Caco-2 (cell line): ENCODE measurements at regions not wholly inside any gene's neighbourhood (a gene's known extent, or its start where the extent isn't known, plus 50 kb on each side); places are given as distances from the start of the nearest gene placed in this dataset.

Experiments used
- BruUV-seq: library from RNA; stranded (reverse); fragments of 400-500 nt; replicated peaks from 2 replicates; lab custom pipeline; 2021; lab: Mats Ljungman, UMichigan
- CTCF ChIA-PET: fragments of 300-600 bp; sonication (Branson Sonifier 250); formaldehyde crosslinking; loops from one replicate; lab custom pipeline; 2022; ENCODE audit warnings: antibody characterized with exemption; lab: Charles Lee
- POLR2A ChIA-PET: fragments of 300-600 bp; sonication (Branson Sonifier 250); formaldehyde crosslinking; loops from one replicate; lab custom pipeline; 2022; ENCODE audit warnings: antibody characterized with exemption; lab: Charles Lee
- DNase-seq, 2 experiments: peaks; one replicate each; pipeline versions ENCODE4 v3.0.0 to v3.0.0-alpha.2; 2020 to 2022
- H3K27me3 ChIP-seq: replicated peaks from 2 replicates; pipeline ENCODE4 v1.6.0; 2011; ENCODE audit warnings: low read length; ENCODE audit not compliant: control insufficient read depth, insufficient read depth
- H3K36me3 ChIP-seq: 2 replicates; pipeline ENCODE4 v1.5.1; 2011; ENCODE audit warnings: low read length; ENCODE audit not compliant: control insufficient read depth, insufficient read depth
- H3K4me1 ChIP-seq: fragments of 250-450 bp; sonication (Bioruptor Pico); 2 replicates; pipeline ENCODE4 v1.5.1; 2020; ENCODE audit warnings: mild to moderate bottlenecking
- H3K4me3 ChIP-seq: 2 replicates; pipeline ENCODE4 v1.5.1; 2011; ENCODE audit warnings: low read depth, mild to moderate bottlenecking, control low read depth, low read length
- H3K9me3 ChIP-seq: fragments of 250-450 bp; sonication (Bioruptor Pico); 2 replicates; pipeline ENCODE4 v1.5.1; 2020; ENCODE audit warnings: mild to moderate bottlenecking, moderate library complexity
- H3K27ac Mint-ChIP-seq: one replicate; pipeline ENCODE4 v1.8.0; 2022; ENCODE audit warnings: mixed read lengths; ENCODE audit not compliant: unreplicated experiment
- H3K27me3 Mint-ChIP-seq: one replicate; pipeline ENCODE4 v1.8.0; 2022; ENCODE audit warnings: mixed read lengths; ENCODE audit not compliant: insufficient read depth, unreplicated experiment
- H3K36me3 Mint-ChIP-seq: one replicate; pipeline ENCODE4 v1.8.0; 2022; ENCODE audit warnings: mild to moderate bottlenecking, mixed read lengths; ENCODE audit not compliant: insufficient read depth, unreplicated experiment
- H3K4me1 Mint-ChIP-seq: one replicate; pipeline ENCODE4 v1.8.0; 2022; ENCODE audit warnings: low read depth, mixed read lengths; ENCODE audit not compliant: unreplicated experiment
- H3K4me3 Mint-ChIP-seq: one replicate; pipeline ENCODE4 v1.8.0; 2022; ENCODE audit warnings: mild to moderate bottlenecking, moderate library complexity, mixed read lengths; ENCODE audit not compliant: unreplicated experiment
- H3K9me3 Mint-ChIP-seq: one replicate; pipeline ENCODE4 v1.8.0; 2022; ENCODE audit warnings: mixed read lengths; ENCODE audit not compliant: unreplicated experiment
- CTCF ChIP-seq, 2 experiments: fragments of 200-600 bp in 1 of 2; IDR thresholded peaks; 1 replicate in 1 of 2; 2 replicates in 1 of 2; pipeline versions ENCODE4 v1.5.1 to v1.8.0; 2011 to 2022; ENCODE audit warnings: antibody characterized with exemption in 1 of 2, control low read depth in 1 of 2, inconsistent platforms in 1 of 2, low read depth in 1 of 2, low read length in 1 of 2, mild to moderate bottlenecking in 1 of 2, moderate library complexity in 1 of 2; ENCODE audit not compliant: insufficient read depth in 1 of 2, severe bottlenecking in 1 of 2, unreplicated experiment in 1 of 2
- intact Hi-C: fragments of 100-400 bp; cut with micrococcal nuclease; formaldehyde crosslinking; loops from one replicate; pipeline ENCODE4 v1.10.0; 2022; ENCODE audit not compliant: unreplicated experiment

GRCh38 chr9:23603311-23603710 lies 222.7 kb downstream of the ELAVL2 start:
- no peaks in the 10 kb centered on the region for H3K9me3 Mint-ChIP-seq
- H3K36me3 ChIP-seq, result no peaks in the 10 kb centered on the region
- H3K4me3 Mint-ChIP-seq, result no peak overlapping the region
- H3K27me3 Mint-ChIP-seq, result no peaks in the 10 kb centered on the region
- H3K4me3 ChIP-seq, result no peak overlapping the region
- TF ChIP-seq CTCF (IDR thresholded peaks at IDR 0.05; ENCODE audit: insufficient read depth in 1 of 2, low read depth in 1 of 2, low read length in 1 of 2, severe bottlenecking in 1 of 2, unreplicated experiment in 1 of 2), result no peak
- DNase-seq, result no peak
- intact Hi-C loops, result no loop called here
- no peaks in the 10 kb centered on the region for H3K4me1 Mint-ChIP-seq
- H3K4me1 ChIP-seq, result no peaks in the 10 kb centered on the region
- H3K36me3 Mint-ChIP-seq, result no peaks in the 10 kb centered on the region
- no peaks in the 10 kb centered on the region for H3K9me3 ChIP-seq
- BruUV-seq, result no TSS peak
- POLR2A ChIA-PET, result no interaction called here
- H3K27me3 ChIP-seq, result no peaks in the 10 kb centered on the region
- H3K27ac Mint-ChIP-seq, result no peak overlapping the region
- CTCF ChIA-PET, result no interaction called here

- Mint-ChIP-seq H3K4me3 (no peak overlapping the region), H3K27ac (no peak overlapping the region), H3K27me3 (no peaks in the 10 kb centered on the region), H3K9me3 (no peaks in the 10 kb centered on the region), H3K4me1 (no peaks in the 10 kb centered on the region), H3K36me3 (no peaks in the 10 kb centered on the region)
- no TSS peak for BruUV-seq
- Histone ChIP-seq H3K36me3 (no peaks in the 10 kb centered on the region), H3K27me3 (no peaks in the 10 kb centered on the region), H3K4me1 (no peaks in the 10 kb centered on the region), H3K9me3 (no peaks in the 10 kb centered on the region), H3K4me3 (no peak overlapping the region)
- CTCF ChIA-PET, result no interaction called here
- intact Hi-C loops, result no loop called here
- DNase-seq, result no peak
- TF ChIP-seq CTCF (IDR thresholded peaks at IDR 0.05; ENCODE audit: insufficient read depth in 1 of 2, low read depth in 1 of 2, low read length in 1 of 2, severe bottlenecking in 1 of 2, unreplicated experiment in 1 of 2), result no peak
- POLR2A ChIA-PET, result no interaction called here
Observed at GRCh38 chr9:23606107-23606506, 219.9 kb downstream of the ELAVL2 start.

- H3K27me3 Mint-ChIP-seq, result no peaks in the 10 kb centered on the region
- no peak overlapping the region for H3K27ac Mint-ChIP-seq
- no peak overlapping the region for H3K4me3 ChIP-seq
- DNase-seq, result no peak
- H3K36me3 ChIP-seq, result no peaks in the 10 kb centered on the region
- H3K4me1 ChIP-seq, result no peaks in the 10 kb centered on the region
- BruUV-seq, result no TSS peak
- no peaks in the 10 kb centered on the region for H3K9me3 Mint-ChIP-seq
- no peak overlapping the region for H3K4me3 Mint-ChIP-seq
- no peaks in the 10 kb centered on the region for H3K36me3 Mint-ChIP-seq
- no peak for TF ChIP-seq CTCF (IDR thresholded peaks at IDR 0.05; ENCODE audit: insufficient read depth in 1 of 2, low read depth in 1 of 2, low read length in 1 of 2, severe bottlenecking in 1 of 2, unreplicated experiment in 1 of 2)
- POLR2A ChIA-PET, result no interaction called here
- CTCF ChIA-PET, result no interaction called here
- no peaks in the 10 kb centered on the region for H3K9me3 ChIP-seq
- H3K27me3 ChIP-seq, result no peaks in the 10 kb centered on the region
- intact Hi-C loops, result no loop called here
- H3K4me1 Mint-ChIP-seq, result no peaks in the 10 kb centered on the region
Observed at GRCh38 chr9:23608456-23608855, 217.6 kb downstream of the ELAVL2 start.
